NT2/D1 (cell line): ENCODE measurements at regions not wholly inside any gene's neighbourhood (a gene's known extent, or its start where the extent isn't known, plus 50 kb on each side); places are given as distances from the start of the nearest gene placed in this dataset.

ENCODE experiments used
- SUZ12 ChIP-seq: IDR thresholded peaks from 2 replicates; pipeline ENCODE4 v1.6.1; 2011; ENCODE audit not compliant: insufficient read length, insufficient read depth; ENCODE audit errors: extremely low read depth
- YY1 ChIP-seq: IDR thresholded peaks from 2 replicates; pipeline ENCODE4 v1.6.1; 2011; ENCODE audit not compliant: insufficient read length, insufficient read depth

DNA sequence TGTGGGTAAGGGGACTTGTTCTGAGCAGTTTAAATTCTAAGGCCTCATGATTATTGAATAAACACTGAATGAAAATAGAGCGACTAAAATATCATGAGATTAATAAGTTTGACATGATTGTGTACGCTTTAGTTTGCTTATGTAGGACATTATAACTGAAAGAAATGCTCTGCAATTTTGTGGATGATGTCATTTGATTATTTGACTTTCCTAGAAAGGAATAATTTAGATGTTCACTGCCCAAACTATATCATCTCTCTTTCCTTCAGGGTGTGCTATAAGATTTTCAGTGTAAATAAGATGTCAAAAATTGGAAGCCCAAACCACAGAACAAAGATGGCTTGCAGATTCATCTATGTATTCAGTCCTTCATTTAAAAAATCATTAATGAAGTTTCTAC is 115.7 kb upstream of the MTAP start:
- TF ChIP-seq SUZ12 (no peak), YY1 (no peak)
